Fibroblast of pulmonary artery (primary cell): ENCODE measurements at regions not wholly inside any gene's neighbourhood (a gene's known extent, or its start where the extent isn't known, plus 50 kb on each side); places are given as distances from the start of the nearest gene placed in this dataset.

Source experiments
- DNase-seq: peaks from one replicate; pipeline ENCODE4 v3.0.0-alpha.2; 2010; ENCODE audit warnings: low read depth
- H3K4me3 ChIP-seq: replicated peaks from 2 replicates; pipeline ENCODE4 v1.5.1; 2011; ENCODE audit warnings: low read depth, mild to moderate bottlenecking, control low read depth, low read length, moderate library complexity
- TF ChIP-seq, protein P1 (sequence below): IDR thresholded peaks from 2 replicates; pipeline ENCODE4 v1.5.1; 2011; ENCODE audit warnings: mild to moderate bottlenecking, control low read depth, low read length, inconsistent platforms; ENCODE audit errors: missing control alignments

GRCh38 chr3:159804726-159805410 lies 183.8 kb upstream of the IL12A start:
- DNase-seq: peak; percentile 94
- H3K4me3 ChIP-seq: no peak overlapping the region
- TF ChIP-seq, protein P1, sequence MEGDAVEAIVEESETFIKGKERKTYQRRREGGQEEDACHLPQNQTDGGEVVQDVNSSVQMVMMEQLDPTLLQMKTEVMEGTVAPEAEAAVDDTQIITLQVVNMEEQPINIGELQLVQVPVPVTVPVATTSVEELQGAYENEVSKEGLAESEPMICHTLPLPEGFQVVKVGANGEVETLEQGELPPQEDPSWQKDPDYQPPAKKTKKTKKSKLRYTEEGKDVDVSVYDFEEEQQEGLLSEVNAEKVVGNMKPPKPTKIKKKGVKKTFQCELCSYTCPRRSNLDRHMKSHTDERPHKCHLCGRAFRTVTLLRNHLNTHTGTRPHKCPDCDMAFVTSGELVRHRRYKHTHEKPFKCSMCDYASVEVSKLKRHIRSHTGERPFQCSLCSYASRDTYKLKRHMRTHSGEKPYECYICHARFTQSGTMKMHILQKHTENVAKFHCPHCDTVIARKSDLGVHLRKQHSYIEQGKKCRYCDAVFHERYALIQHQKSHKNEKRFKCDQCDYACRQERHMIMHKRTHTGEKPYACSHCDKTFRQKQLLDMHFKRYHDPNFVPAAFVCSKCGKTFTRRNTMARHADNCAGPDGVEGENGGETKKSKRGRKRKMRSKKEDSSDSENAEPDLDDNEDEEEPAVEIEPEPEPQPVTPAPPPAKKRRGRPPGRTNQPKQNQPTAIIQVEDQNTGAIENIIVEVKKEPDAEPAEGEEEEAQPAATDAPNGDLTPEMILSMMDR: peak; percentile 99

DNA sequence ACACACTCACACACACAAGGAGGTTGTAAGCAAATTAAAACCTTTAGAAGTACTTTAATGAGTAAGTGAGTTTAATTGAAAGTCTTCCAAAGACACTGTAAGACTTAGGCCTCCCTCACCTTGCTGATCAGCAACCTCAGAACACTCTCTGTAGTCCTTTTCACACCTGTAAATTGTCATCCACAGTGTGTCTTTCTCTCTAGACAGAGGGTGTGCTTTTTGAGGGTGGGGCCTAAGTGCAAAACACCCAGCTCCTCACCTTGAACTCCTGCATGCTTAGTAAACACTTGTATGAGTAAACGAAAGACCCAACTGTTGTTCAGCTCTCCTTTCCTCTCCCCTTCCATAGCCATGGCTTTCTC lies 183.2 kb upstream of the IL12A start:
- TF ChIP-seq, protein P1: no peak
- DNase-seq: no peak
- H3K4me3 ChIP-seq: no peak overlapping the region

- H3K4me3 ChIP-seq: no peak overlapping the region
- TF ChIP-seq, protein P1: no peak
- DNase-seq: no peak
Measured at GRCh38 chr3:159806412-159806811, 182.2 kb upstream of the IL12A start.

DNA sequence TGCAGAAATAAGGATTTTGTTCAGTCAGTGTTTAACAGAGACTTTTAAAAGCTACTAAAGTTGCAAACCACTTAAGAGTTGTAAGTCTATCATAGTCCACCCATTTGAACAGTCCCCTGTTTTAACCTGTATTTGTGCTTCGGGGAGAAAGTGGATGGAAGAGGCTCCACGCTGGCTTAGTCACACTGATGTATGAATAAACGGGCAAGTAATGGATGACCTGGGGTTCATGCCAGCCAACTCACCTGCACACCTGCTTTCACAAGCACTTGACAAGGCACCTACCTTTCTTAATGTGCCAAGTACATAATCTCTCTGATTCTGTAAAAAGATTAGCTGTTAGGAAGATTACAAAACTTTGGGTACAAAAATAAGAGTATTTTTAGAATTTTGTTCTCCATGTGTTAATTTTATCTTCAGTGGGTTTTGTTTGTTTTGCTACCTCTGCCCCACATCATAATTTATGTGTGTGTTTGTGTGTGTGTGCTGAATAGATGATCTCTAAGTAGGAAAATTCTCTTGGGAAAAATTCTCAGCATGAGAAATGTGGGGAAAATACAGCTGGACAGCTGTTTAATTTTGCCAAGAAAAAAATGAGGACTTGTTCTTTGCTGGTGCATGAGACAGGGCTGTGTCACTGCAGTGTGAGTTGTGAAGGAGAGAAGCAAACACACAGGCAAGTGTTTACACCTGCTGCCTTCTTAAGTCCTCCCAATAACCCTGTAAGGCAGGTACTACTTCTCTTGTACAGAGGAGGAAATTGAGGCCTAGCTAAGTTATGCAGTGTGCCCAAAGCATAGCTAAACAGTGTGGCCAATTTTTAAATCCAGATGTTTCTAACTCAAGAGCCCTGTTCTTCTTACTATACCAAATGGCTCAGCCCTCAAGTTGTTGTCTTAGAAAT lies 181.2 kb upstream of the IL12A start:
- DNase-seq: no peak
- TF ChIP-seq, protein P1: no peak
- no peak overlapping the region for H3K4me3 ChIP-seq

- TF ChIP-seq, protein P1: no peak
- H3K4me3 ChIP-seq: no peak overlapping the region
- no peak for DNase-seq
Measured at GRCh38 chr3:159813822-159814531, 174.7 kb upstream of the IL12A start.

DNA sequence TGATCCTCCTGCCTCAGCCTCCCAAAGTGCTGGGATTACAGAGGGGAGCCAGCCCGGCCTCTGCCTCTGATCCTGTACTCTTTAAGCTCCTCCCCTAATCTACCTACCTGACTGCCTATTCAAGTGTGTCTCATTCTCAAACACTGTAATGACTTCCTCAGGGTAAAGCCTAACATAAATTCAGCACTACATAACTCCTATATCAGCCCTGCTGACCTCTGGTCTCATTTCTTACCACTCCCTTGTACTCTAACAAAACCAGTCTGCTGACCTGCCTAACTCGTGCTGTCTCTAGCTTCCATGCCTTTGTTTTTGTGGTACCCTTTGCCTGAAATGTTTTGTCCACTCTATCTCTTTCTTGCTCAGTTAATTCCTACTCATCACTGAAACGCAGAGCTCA lies 172.1 kb upstream of the IL12A start:
- no peak overlapping the region for H3K4me3 ChIP-seq
- DNase-seq: no peak
- TF ChIP-seq, protein P1: no peak
